ENCODE measurements at regions not wholly inside any gene's neighbourhood (a gene's known extent, or its start where the extent isn't known, plus 50 kb on each side); places are given as distances from the start of the nearest gene placed in this dataset.
"Not testable (repeated sequence)": the region's sequence is repeated elsewhere in the genome, so short reads cannot be mapped to it uniquely, and the experiment has no call there.

GRCh38 chr2:129565551-129566109 lies 413.8 kb upstream of the RAB6C start:
- CTCF ChIA-PET, result no interaction called here
- Histone ChIP-seq H3K4me3 (replicated peaks in 1 of 3; ENCODE audit: insufficient read depth in 1 of 3, low read depth in 1 of 3, low read length in 3 of 3) (no peak overlapping the region), H3K27ac (ENCODE audit: insufficient read depth, low read depth, low read length) (no peak overlapping the region), H4K20me1 (replicated peaks; ENCODE audit: control insufficient read depth, extremely low read depth, insufficient read depth, low read length) (no peaks in the 10 kb centered on the region), H3K9me3 (replicated peaks; ENCODE audit: control insufficient read depth, insufficient read depth, low read length) (peaks cover 4% of the 10 kb centered on the region), H3K36me3 (ENCODE audit: control insufficient read depth in 2 of 2, extremely low read depth in 1 of 2, insufficient read depth in 2 of 2, low read length in 2 of 2) (no peaks in the 10 kb centered on the region), H3K79me2 (ENCODE audit: control insufficient read depth, insufficient read depth, low read length) (no peaks in the 10 kb centered on the region), H3K9ac (replicated peaks; ENCODE audit: extremely low read depth, insufficient read depth, low read length) (no peak overlapping the region), H3K27me3 (ENCODE audit: control insufficient read depth in 2 of 2, insufficient read depth in 2 of 2, low read length in 2 of 2) (no peaks in the 10 kb centered on the region), H2AFZ (ENCODE audit: low read depth, low read length) (no peak overlapping the region), H3K4me1 (ENCODE audit: control insufficient read depth, extremely low read depth, insufficient read depth, low read length) (no peaks in the 10 kb centered on the region), H3K9me1 (replicated peaks; ENCODE audit: control insufficient read depth, extremely low read depth, insufficient read depth, low read length) (no peaks in the 10 kb centered on the region), H3K4me2 (ENCODE audit: insufficient read depth, low read length) (no peak overlapping the region)
- DNase-seq (ENCODE audit: low read depth, low spot score), result no peak
- BruUV-seq (replicated peaks), result no TSS peak
- intact Hi-C loops (cut with micrococcal nuclease), result no loop called here
- no peak for TF ChIP-seq POLR2A (IDR thresholded peaks at IDR 0.05; ENCODE audit: low read depth, low read length)
- no peak for TF ChIP-seq CTCF (IDR thresholded peaks at IDR 0.05; ENCODE audit: extremely low read depth in 1 of 2, insufficient read depth in 1 of 2, low read depth in 1 of 2, low read length in 2 of 2)
- no peak for TF ChIP-seq JUN (IDR thresholded peaks at IDR 0.05; ENCODE audit: borderline replicate concordance, insufficient read depth, insufficient read length, low read depth)
- TF ChIP-seq FOS (IDR thresholded peaks at IDR 0.05; ENCODE audit: borderline replicate concordance, insufficient read depth, low read length), result no peak
- POLR2A ChIA-PET, result no interaction called here
- dilution Hi-C loops (cut with MboI; ENCODE audit: extremely low pct_ligation_motif_present, low sequenced_read_pairs), result no loop called here
- no peak for FAIRE-seq

GRCh38 chr2:129570812-129571211 lies 408.7 kb upstream of the RAB6C start:
- H3K36me3 ChIP-seq (ENCODE audit: control insufficient read depth in 2 of 2, extremely low read depth in 1 of 2, insufficient read depth in 2 of 2, low read length in 2 of 2); H4K20me1 ChIP-seq (replicated peaks; ENCODE audit: control insufficient read depth, extremely low read depth, insufficient read depth, low read length); H3K4me3 ChIP-seq (replicated peaks in 1 of 3; ENCODE audit: insufficient read depth in 1 of 3, low read depth in 1 of 3, low read length in 3 of 3); H3K4me1 ChIP-seq (ENCODE audit: control insufficient read depth, extremely low read depth, insufficient read depth, low read length); H3K27ac ChIP-seq (ENCODE audit: insufficient read depth, low read depth, low read length); H3K9ac ChIP-seq (replicated peaks; ENCODE audit: extremely low read depth, insufficient read depth, low read length); H3K27me3 ChIP-seq (ENCODE audit: control insufficient read depth in 2 of 2, insufficient read depth in 2 of 2, low read length in 2 of 2); H3K9me3 ChIP-seq (replicated peaks; ENCODE audit: control insufficient read depth, insufficient read depth, low read length); H3K4me2 ChIP-seq (ENCODE audit: insufficient read depth, low read length); H2AFZ ChIP-seq (ENCODE audit: low read depth, low read length); intact Hi-C loops (cut with micrococcal nuclease); FAIRE-seq; POLR2A ChIA-PET; CTCF ChIA-PET; BruUV-seq (replicated peaks); H3K79me2 ChIP-seq (ENCODE audit: control insufficient read depth, insufficient read depth, low read length); H3K9me1 ChIP-seq (replicated peaks; ENCODE audit: control insufficient read depth, extremely low read depth, insufficient read depth, low read length); dilution Hi-C loops (cut with MboI; ENCODE audit: extremely low pct_ligation_motif_present, low sequenced_read_pairs); DNase-seq (ENCODE audit: low read depth, low spot score): not testable (repeated sequence)
